ENCODE measurements at regions not wholly inside any gene's neighbourhood (a gene's known extent, or its start where the extent isn't known, plus 50 kb on each side); places are given as distances from the start of the nearest gene placed in this dataset.
"Not testable (repeated sequence)": the region's sequence is repeated elsewhere in the genome, so short reads cannot be mapped to it uniquely, and the experiment has no call there.

- no peaks in the 10 kb centered on the region for H3K36me3 Mint-ChIP-seq
- no peak overlapping the region for H3K4me3 Mint-ChIP-seq
- H3K27me3 Mint-ChIP-seq = no peaks in the 10 kb centered on the region
- no peak for ATAC-seq
- no peak overlapping the region for H3K27ac Mint-ChIP-seq
- peaks cover 7% of the 10 kb centered on the region for H3K9me3 Mint-ChIP-seq
- no peaks in the 10 kb centered on the region for H3K4me1 Mint-ChIP-seq
Observed at GRCh38 chr21:28696844-28697410, 295.8 kb downstream of the LTN1 start.

DNA sequence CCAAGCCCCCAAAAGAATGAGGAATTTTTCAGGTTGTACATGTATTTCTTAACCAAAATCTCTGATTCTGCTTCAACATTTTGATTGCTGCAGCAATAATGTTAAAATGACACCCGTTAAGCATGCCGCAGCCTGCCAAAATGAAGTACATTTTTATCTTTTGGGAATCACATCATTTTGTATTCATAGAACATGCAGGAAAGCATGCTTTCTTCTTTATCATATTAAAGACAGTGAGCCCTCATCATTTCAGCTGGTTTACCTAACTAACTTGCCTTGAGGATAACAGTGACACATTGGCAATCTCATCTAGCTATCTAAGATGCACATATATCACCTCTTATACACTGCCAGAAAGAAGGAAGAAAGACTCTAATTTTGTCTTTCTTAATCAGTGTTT lies 299.2 kb downstream of the LTN1 start:
- peaks cover 8% of the 10 kb centered on the region for H3K9me3 Mint-ChIP-seq
- no peaks in the 10 kb centered on the region for H3K27me3 Mint-ChIP-seq
- no peak overlapping the region for H3K27ac Mint-ChIP-seq
- H3K4me3 Mint-ChIP-seq = no peak overlapping the region
- no peak for ATAC-seq
- H3K4me1 Mint-ChIP-seq = no peaks in the 10 kb centered on the region
- H3K36me3 Mint-ChIP-seq = no peaks in the 10 kb centered on the region

DNA sequence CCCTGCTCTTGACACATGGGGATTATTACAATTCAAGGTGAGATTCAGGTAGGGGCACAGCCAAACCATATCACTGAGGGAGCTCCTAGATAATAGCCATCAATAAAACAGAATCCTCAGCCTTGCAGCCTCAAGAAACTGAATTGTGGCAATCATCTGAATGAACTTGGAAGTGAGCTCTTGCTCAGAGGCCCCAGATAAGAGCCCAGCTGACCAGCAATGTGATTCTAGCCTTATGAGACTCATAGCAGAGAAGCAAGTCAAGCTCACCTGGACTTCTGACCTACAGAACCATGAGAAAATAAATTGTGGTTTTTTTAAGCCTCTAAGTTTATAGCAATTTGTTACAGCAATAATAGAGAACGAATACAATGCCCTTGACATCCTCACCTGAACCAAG lies 302.5 kb downstream of the LTN1 start:
- no peaks in the 10 kb centered on the region for H3K27me3 Mint-ChIP-seq
- no peak overlapping the region for H3K27ac Mint-ChIP-seq
- no peak overlapping the region for H3K4me3 Mint-ChIP-seq
- H3K4me1 Mint-ChIP-seq = no peaks in the 10 kb centered on the region
- H3K36me3 Mint-ChIP-seq = no peaks in the 10 kb centered on the region
- ATAC-seq = no peak
- H3K9me3 Mint-ChIP-seq = peaks cover 3% of the 10 kb centered on the region

- ATAC-seq = no peak
- H3K4me3 Mint-ChIP-seq = no peak overlapping the region
- H3K4me1 Mint-ChIP-seq = no peaks in the 10 kb centered on the region
- no peaks in the 10 kb centered on the region for H3K27me3 Mint-ChIP-seq
- H3K9me3 Mint-ChIP-seq = peaks cover 3% of the 10 kb centered on the region
- no peaks in the 10 kb centered on the region for H3K36me3 Mint-ChIP-seq
- H3K27ac Mint-ChIP-seq = no peak overlapping the region
Observed at GRCh38 chr21:28688381-28688780, 304.3 kb downstream of the LTN1 start.

DNA sequence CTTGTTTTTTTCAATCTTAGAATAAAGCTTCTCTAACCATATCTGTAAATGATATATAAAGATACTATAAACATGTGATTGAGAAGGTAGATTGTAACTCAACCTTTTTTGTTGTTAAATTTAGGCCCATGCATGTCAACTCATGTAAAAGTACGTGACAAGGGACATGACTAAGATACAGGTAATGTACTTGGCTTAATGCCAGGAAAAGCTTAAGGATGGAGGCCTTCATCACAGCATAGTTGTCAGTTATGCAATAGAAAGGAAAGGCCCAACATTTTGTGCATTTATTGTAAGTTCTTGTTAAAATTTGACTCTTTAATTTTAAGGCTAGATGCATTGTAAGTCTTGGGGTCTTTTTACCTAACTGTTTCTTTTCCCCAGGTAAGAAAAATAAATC lies 305.1 kb downstream of the LTN1 start:
- no peak for ATAC-seq
- Mint-ChIP-seq H3K27me3 (no peaks in the 10 kb centered on the region), H3K4me1 (no peaks in the 10 kb centered on the region), H3K27ac (no peak overlapping the region), H3K36me3 (no peaks in the 10 kb centered on the region), H3K9me3 (peaks cover 3% of the 10 kb centered on the region), H3K4me3 (no peak overlapping the region)

GRCh38 chr21:28683982-28684752 lies 308.5 kb downstream of the LTN1 start:
- Mint-ChIP-seq H3K9me3 (no peaks in the 10 kb centered on the region), H3K27me3 (no peaks in the 10 kb centered on the region), H3K4me3 (no peak overlapping the region), H3K27ac (no peak overlapping the region), H3K36me3 (no peaks in the 10 kb centered on the region), H3K4me1 (no peaks in the 10 kb centered on the region)
- ATAC-seq = no peak

- H3K27ac Mint-ChIP-seq, ATAC-seq, H3K4me3 Mint-ChIP-seq, H3K9me3 Mint-ChIP-seq, H3K27me3 Mint-ChIP-seq, H3K4me1 Mint-ChIP-seq, H3K36me3 Mint-ChIP-seq: not testable (repeated sequence)
Observed at GRCh38 chr21:28682884-28683283, 309.8 kb downstream of the LTN1 start.

- H3K4me1 Mint-ChIP-seq, H3K27ac Mint-ChIP-seq, H3K9me3 Mint-ChIP-seq, H3K4me3 Mint-ChIP-seq, H3K36me3 Mint-ChIP-seq, H3K27me3 Mint-ChIP-seq, ATAC-seq: not testable (repeated sequence)
Observed at GRCh38 chr21:28677096-28677495, 315.6 kb downstream of the LTN1 start.

DNA sequence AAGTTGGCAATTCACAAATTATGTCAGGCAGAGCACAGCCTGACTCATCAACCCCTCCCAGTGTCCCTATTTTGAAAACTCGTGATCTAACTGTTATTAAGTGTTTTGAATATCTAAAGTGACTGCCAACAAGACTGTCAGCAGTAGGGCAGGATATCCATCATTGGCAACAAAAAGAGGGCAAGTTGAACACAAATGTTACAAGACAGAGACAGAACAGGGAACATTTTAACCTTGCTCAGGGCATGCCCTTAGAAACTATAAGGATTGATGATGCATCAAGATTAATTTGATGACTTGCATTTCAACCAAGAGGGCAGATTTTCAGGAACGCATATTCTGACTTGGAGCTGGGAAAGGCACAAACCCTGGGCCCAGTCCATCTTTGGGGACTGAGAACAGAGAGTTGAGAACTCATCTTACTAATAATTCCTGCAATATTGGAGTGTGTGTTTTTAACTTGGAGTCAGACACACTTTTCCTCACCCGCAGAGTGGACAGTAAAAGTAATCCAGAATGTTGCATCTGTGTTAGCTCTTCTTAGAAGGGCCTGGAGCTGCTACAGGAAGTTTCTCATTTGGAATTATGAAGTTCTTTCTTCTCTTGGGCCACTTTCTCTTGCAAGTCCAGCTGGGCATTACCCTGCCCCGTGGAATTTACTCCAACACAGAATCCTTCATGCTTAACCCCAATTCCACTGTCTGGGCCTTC lies 317.2 kb downstream of the LTN1 start:
- H3K27me3 Mint-ChIP-seq = no peaks in the 10 kb centered on the region
- peaks cover 7% of the 10 kb centered on the region for H3K4me1 Mint-ChIP-seq
- peaks cover 6% of the 10 kb centered on the region for H3K36me3 Mint-ChIP-seq
- H3K9me3 Mint-ChIP-seq = peaks cover 8% of the 10 kb centered on the region
- no peak for ATAC-seq
- no peak overlapping the region for H3K4me3 Mint-ChIP-seq
- no peak overlapping the region for H3K27ac Mint-ChIP-seq

DNA sequence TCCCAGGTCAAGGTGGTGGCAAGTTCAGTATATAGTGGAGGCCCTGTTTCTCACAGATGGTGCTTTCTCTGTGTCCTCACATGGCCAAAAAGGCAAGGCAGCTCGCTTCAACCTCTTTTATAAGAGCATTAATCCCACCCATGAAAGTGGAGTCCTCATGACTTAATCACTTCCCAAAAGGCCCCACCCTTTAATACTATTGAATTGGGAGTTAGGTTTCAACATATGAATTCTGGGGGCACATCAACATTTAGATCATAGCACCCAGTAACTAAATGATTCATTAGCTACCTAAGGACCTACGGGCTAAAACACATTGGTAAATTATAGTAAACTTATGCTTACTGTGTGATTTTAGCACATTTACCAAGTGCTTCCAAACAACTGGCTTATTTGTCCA lies 317.9 kb downstream of the LTN1 start:
- Mint-ChIP-seq H3K4me3 (no peak overlapping the region), H3K4me1 (peaks cover 7% of the 10 kb centered on the region)

GRCh38 chr21:28671549-28672195 lies 321.0 kb downstream of the LTN1 start:
- H3K4me3 Mint-ChIP-seq = no peak overlapping the region
- H3K4me1 Mint-ChIP-seq = peaks cover 7% of the 10 kb centered on the region

More for the DNA sequence above, 317.9 kb downstream of the LTN1 start:
- peaks cover 6% of the 10 kb centered on the region for H3K36me3 Mint-ChIP-seq
- ATAC-seq = no peak
- H3K9me3 Mint-ChIP-seq = peaks cover 8% of the 10 kb centered on the region
- H3K27me3 Mint-ChIP-seq = no peaks in the 10 kb centered on the region
- no peak overlapping the region for H3K27ac Mint-ChIP-seq

DNA sequence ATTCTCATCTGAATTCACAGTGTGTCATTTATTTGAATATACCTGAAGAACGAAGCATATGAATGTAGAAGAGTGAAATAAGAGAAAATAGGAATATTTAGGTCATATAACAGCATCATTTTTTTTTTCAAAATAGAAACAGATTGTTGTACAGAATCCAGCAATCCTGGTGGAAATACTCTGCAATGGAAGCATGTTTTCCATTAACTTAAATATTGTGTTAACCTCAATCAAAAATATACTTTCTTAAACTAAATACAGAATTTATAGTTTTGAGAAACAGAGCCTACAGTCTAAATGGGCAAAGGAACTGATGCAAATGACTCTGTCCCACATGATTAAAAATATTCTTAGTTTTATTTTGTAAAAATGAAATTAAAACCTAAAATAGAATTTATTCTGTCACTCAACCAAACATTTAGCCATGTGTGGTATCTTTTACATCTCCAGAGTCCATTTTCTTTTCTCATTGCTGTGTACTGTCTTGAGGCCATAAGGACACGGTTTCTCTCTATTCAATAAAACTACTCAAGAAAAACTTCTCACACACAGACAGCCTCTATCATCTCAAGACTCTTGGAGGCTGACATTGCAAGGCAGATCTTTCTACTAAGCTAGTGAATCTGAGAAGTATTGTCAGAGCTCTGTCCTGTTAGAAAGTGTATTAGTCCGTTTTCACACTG lies 322.6 kb downstream of the LTN1 start:
- Mint-ChIP-seq H3K27me3 (no peaks in the 10 kb centered on the region), H3K27ac (no peak overlapping the region), H3K4me3 (no peak overlapping the region), H3K9me3 (peaks cover 10% of the 10 kb centered on the region), H3K36me3 (no peaks in the 10 kb centered on the region), H3K4me1 (peaks cover 7% of the 10 kb centered on the region)
- ATAC-seq = no peak

More at GRCh38 chr21:28671549-28672195, 321.0 kb downstream of the LTN1 start:
- Mint-ChIP-seq H3K27ac (no peak overlapping the region), H3K9me3 (peaks cover 10% of the 10 kb centered on the region), H3K27me3 (no peaks in the 10 kb centered on the region), H3K36me3 (no peaks in the 10 kb centered on the region)
- ATAC-seq = no peak

GRCh38 chr21:28669321-28669720 lies 323.4 kb downstream of the LTN1 start:
- peaks cover 10% of the 10 kb centered on the region for H3K9me3 Mint-ChIP-seq
- no peaks in the 10 kb centered on the region for H3K36me3 Mint-ChIP-seq
- no peak for ATAC-seq
- no peak overlapping the region for H3K27ac Mint-ChIP-seq
- peaks cover 7% of the 10 kb centered on the region for H3K4me1 Mint-ChIP-seq
- H3K27me3 Mint-ChIP-seq = no peaks in the 10 kb centered on the region
- H3K4me3 Mint-ChIP-seq = no peak overlapping the region

DNA sequence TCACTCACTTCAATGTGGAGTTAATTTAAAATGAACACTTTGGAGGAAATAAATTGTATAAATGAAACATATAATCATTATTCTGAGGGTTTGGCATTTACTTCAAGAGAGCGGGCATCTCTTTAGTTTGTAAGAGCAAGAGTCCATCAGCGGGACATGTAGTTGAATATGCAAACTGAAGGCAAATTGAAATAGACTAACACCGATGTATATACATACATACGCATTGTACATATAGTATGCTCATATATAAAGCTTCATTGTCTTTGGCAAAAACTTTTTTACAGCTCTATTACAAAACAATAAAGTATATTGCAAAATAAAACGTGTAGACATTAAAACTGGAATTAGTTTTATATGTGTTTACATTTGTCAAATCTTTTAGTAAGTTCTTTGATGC lies 328.9 kb downstream of the LTN1 start:
- Mint-ChIP-seq H3K36me3 (no peaks in the 10 kb centered on the region), H3K27me3 (no peaks in the 10 kb centered on the region), H3K9me3 (peaks cover under 1% of the 10 kb centered on the region), H3K4me3 (no peak overlapping the region), H3K4me1 (no peaks in the 10 kb centered on the region), H3K27ac (no peak overlapping the region)
- ATAC-seq = no peak

DNA sequence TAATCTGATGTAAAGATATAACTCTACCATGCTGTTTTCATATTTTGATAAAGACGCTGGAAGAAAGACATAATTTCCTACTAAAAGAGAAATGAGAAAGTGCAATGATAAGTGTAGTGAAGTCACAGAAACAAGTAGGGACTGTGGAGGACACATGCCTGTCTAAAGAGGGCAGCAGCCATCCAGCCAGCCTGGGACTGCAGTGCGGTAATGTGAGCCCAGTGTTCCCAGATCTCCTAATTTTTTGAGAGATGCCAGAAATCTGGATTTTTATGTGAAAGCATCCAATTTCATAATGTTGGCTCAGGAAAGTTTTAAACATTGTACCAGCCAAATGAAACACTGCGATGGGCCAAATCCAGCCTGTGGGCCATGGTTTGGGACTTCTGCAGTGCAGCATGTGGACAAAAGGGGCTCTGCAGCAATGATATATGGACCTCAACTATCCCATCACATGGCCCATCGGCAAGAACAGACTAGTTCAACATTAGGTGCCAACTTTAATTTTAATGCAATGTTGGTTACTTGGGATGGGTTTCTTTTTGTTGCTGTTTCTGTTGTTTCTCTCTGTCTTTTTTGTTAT lies 329.5 kb downstream of the LTN1 start:
- no peaks in the 10 kb centered on the region for H3K9me3 Mint-ChIP-seq
- H3K27ac Mint-ChIP-seq = no peak overlapping the region
- no peak overlapping the region for H3K4me3 Mint-ChIP-seq
- H3K27me3 Mint-ChIP-seq = no peaks in the 10 kb centered on the region
- H3K4me1 Mint-ChIP-seq = no peaks in the 10 kb centered on the region
- H3K36me3 Mint-ChIP-seq = no peaks in the 10 kb centered on the region
- no peak for ATAC-seq
